ENCODE measurements at regions not wholly inside any gene's neighbourhood (a gene's known extent, or its start where the extent isn't known, plus 50 kb on each side); places are given as distances from the start of the nearest gene placed in this dataset.

DNA sequence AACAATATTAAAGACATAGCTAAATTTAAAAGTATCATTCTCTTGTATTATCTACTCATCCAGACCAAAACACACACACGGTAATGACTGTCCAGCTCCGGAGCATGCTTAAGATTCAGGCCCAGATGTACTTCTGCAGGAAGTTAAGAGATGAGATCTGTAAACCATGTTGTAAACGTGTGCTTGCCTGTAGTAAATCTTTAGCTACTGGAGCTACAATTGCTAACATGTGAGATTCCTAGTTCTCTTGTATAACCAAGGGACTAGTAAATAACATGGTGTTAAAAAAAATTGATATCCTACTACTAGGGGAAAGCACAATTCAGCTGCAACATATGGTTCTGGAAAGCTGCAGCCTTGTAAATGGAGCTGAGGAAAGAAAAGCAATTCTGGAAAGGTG, 651.7 kb upstream of the CCDC54 start:
- DNase-seq = no peak

DNA sequence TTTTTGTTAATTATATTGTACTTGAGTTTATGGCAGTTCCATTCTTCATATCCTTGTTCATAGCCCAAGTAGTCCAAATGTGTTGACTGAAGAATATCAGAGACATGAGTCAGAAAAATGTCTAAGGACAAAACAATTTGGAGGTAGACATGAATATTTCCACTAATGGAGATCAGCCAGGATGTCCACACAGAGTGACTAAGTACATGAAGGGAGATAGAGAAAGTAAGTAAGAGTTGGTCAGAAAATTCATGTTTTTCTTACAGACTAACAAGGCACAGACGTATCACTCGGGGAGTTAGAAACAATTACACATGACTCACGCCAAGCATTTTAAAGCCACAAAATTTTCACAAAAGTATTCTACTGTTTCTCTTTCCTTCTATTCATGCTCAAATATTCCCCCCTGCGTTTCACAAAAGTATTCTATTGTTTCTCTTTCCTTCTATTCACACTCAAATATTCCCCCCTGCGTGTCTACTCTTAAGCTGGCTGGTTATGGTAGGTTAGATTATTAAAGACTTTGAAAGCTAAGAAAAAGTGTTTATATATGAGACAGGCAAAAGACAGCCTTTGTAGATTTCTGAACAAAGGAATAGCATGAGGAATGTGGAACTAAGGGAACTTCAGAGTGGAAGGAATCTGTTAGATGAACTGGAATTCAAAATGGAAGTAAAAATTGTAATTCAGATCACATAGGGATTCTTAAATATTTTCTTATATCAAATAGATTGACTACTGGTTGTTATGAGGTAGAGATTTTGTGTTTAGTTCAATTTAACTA, 648.7 kb upstream of the CCDC54 start:
- no peak for DNase-seq

DNA sequence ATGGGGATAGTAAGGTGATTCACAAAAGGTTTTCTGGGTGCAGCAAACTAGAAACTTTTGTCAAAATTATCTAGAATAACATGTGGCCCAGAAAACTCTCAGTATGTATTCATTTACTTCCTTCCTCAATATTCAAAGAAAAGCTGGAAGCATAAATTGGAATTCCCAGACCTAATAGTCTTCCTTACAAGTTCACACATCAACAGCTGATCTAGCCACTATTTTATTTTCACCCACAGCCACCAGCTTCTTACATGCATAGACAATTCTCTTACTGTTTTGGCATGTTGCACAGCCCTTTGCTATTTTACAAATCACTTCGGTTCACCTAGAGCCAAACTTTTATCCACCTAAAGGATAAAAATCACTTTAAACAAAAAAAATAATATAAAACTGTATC, 647.8 kb upstream of the CCDC54 start:
- DNase-seq = no peak

DNA sequence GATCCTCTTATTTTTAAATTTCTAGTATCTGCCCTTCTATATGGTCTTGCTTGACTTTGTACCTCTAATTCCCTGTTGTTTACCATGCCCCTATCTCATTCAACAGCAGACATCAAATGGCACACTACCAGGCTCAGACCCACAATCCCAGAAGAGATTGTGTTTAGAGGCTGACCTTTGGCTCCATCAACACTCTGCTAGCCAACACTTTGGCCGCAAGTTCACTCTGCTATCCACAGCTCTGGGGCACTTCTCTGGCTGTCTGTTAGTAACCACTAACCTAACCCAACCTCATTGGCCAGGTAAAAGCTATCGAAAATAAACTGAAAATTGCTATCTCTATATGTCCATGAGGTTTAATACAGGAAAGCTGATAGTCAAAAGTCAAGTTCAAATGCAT, 646.0 kb upstream of the CCDC54 start:
- no peak for DNase-seq

DNA sequence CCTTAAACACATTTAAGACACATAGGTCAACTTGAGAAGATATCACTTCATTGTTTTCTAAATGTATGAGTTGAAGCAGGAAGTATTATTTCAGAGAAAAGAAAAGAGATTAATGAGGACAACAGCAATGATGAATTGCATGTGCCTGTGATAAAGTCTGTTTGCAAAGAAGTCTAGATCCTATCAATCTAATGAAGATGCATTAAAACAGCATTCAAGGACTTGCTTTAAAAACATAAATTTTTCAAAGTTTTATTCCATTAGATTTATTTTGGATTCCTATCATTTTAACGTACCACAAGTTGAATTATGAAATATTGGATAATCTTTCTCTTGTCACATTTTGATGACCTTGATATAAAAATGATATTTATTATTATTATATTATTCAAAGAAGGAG, 642.5 kb upstream of the CCDC54 start:
- no peak for DNase-seq

DNA sequence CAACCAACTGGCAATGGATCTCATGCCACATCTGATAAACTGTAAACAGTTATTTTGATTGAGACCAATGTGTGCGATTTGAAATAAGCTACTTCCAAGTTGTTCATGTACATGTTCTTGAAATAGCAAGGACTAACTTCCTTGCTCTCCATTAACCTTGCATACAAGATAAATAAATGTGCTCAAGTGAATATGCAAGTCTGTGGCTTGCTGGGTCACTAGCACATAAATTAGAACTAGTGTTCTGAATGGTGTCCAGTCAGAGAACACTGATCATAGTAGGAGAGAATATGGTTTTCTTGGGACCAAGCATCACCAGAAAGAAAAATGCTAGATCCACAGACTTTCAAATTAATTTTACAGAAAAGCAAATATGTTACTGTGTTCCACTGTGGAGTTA, 640.0 kb upstream of the CCDC54 start:
- no peak for DNase-seq

DNA sequence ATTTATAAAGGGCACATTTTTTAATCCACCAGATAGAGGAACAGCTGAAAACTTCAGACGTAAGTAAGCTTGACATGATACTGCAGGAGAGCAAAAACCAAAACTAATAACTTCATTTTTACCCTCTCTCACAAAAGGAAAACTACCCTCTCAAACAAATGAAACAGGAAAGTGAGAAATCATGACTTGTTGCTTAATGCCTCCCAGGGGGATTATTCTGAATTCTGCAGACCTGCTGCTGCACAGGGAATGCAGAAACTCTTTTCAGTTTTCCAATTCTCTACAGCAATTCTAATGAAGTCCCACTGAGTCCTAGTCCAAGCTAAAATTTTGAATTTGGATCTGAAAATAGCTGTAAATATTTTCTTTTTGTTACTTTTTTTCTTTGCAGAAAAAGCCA, 637.1 kb upstream of the CCDC54 start:
- DNase-seq = no peak

DNA sequence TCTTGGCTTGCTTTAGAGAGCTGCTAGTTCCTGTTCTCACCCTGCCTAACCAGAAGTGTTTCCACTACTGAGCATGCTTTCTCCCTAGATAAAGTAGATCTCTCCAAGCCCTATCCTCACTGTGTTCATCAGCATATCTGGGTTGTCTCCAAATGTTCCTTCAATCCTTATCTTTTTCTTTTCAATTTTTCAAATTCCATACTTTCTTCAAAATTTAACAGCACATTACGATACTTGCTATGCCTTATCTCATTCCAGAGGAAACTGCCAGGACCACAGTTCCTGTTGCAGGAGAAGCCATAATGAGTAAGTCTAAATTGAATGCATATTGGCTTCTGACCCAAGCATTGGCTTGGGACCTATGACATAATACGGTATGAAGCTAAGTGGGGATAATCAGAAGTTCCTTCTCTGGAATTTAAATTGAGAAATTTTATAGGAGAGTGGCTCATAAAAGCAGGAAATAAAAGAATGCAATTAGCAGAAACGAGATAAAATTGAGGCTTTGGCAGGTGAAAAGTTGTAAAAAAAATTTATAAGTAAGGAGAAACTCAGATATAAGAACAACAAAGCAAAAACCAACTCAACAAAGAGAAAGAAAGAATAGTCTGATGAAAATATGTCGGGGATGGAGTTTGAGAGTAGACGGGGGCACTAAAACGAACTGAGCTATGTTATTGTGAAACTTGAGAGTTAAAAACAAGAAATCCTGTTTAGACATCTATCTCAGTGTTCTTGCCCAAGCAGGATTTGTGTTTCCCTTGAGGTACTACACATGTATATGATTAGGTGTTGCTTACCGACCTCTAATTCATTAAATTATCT, 631.7 kb upstream of the CCDC54 start:
- DNase-seq = no peak

DNA sequence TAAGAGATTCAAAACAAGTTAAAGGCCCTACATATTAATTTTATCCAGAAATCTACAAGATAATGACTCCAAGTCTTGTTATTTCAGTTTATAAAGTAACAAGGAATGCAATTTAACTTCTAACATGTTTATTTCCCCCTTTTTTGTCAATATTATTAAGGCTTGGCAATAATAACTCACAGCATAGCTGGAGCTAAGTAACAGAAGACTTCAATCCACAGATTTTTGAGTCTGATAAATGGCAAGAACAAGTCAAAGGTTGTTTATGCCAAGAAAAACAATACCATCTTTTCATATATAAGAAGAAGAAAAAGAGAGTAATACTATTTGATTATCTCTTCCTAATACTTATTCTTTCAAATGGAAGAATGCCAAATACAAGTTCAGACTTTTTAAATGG, 631.0 kb upstream of the CCDC54 start:
- DNase-seq = no peak

DNA sequence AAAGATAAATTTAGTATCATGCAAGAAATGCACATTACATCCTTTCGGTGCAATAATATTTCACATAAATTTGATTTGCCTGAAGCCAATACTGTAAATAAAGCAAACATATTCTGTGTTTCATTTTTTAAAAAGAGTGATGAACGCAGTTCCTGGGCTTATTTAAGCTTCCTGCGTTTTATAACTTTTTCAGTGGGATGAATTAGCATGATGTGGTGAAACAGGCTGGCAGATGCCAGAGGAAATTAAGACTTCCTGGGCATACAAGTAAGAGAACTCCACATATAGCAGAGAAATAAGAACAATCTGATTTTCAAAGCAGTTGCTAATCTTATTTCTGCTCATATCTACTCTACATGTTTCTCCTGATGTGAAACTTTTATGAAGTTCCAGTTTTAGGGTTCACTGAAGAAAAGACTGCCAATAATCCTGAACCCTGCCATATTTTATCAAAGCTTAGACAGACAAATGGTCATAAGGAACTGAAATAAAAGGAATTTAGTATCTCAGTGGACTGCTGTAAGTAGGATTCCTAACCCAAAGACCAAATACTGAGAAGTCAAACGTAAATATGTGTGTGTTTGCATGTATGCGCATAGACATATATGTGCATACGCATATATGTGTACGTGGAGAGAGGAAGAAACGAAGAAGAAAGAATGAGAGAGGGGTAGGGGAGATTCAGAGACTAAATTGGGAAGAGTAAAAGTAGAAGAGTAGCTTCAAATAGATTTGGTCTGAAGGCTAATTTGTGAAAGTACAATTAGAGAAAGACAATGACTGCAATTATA, 628.6 kb upstream of the CCDC54 start:
- DNase-seq = no peak

DNA sequence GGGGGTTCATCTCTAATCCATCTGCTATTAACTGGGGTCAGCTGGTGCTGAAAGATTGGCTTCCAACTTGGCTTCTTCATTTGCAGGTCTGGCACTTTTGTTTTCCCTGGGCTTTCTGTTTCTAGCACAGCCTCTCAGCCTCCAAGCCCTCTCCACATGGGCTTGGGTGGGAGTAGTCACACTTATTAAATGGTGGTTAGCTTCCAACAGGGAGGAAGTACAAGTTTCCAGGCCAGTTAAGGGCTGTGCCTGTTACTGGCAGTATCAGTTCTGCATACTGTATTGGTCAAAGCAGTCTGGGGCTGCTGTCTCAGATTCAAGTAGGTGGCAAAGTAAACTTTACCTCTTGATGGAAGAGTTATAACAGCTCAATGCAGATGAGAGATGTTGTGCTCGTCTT, 627.1 kb upstream of the CCDC54 start:
- DNase-seq = no peak

DNA sequence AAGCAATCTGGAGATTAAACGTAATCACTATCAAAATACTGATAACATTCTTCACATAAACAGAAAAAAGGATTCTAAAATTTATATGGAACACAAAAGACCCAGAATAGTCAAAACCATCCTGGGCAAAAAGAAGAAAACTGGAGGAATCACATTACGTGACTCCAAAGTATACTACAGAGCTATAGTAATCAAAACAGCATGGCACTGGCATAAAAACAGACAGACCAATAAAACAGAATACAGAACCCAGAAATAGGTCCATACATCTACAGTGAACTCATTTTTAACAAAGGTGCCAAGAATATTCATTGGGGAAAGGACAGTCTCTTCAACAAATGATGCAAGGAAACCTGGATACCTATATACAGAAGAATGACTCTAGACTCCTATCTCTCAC, 621.9 kb upstream of the CCDC54 start:
- no peak for DNase-seq

DNA sequence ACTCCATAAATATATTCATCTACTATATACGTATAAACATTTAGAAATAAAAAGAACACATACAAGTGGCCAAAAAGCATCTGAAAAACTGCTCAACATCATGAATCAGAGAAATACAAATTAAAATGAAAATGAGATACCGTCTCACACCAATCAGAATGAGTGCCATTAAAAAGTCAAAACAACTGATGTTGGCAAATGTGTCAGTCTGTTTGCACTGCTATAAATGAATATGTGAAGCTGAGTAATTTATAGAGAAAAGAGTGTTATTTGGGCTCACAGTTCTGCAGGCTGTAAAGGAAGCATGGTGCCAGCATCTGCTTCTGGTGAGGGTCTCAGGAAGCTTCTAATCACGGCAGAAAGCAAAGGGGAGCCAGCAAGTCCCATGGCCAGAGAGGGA, 620.3 kb upstream of the CCDC54 start:
- DNase-seq = no peak

DNA sequence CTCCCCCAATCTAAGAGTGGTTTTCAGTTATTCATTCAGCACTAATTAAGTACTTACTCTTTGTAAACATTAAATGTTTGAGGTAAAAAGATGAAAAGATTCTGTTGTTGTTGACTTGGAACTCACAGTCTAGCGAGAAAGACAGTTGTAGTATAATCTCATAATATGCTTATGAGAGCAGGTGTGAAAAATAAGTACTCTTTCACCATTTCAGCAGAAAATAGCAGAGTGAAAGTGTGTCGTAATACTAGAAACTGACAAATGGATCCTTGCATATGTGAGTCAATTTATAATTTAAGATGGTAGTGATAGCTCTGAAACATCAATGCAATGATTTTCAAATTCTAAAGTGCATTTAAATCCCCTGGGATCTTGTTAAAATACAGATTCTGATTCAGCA, 618.8 kb upstream of the CCDC54 start:
- no peak for DNase-seq

DNA sequence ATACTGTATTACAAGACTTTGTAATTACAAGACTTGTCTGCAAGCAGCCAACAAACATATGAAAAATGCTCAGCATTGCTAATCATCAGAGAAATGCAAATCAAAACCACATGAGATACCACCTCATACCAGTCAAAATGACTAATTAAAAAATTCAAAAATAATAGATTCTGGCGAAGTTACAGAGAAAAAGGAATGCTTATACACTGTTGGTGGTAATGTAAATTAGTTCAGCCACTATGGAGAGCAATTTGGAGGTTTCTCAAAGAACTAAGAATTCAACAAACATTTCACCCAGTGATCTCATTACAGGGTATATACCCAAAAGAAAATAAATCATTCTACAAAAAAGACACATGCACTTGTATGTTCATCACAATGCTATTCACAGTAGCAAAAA, 617.5 kb upstream of the CCDC54 start:
- DNase-seq = no peak

DNA sequence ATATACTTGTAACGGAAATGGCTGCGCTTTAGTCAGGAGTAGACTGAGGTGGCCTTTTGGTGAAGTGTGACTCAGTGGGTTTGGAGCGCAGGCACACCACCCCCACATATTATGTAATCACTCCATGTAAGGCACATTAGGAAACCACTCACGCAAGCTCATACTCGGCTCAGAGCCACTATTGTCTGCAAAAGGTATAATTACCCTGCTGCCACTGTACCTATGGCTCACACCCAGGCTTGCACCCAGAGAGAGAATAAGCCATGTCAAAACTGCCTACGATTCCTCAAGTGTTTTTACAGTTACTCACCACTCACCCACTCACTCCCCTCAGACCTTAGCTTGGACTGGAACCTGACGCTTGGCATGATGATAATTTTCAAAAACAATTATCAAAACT, 611.9 kb upstream of the CCDC54 start:
- DNase-seq = no peak

DNA sequence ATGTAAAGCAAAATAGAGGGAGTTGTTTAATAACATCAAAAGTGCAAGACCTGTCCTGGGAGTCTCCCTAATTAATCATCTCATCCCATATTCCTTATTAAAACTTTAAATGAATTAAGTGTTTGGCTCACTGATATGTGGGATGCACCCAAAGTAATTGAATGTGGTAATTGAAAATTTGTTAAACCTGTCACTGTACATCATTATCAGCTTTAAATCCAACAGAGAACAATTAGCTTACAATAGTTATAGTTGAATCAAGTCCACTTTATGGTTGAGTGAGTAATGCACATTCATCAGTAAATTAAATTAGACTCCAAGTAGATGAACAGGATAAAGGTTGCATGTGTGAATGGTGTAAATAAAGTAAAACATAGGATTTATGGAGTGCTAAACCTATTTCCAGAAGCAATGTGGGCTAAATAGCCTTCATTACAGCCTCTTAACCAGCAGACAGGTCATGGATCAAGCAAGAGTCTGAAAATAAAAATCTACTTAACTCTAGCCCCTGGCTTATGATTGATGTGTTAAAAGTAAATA, 608.2 kb upstream of the CCDC54 start:
- no peak for DNase-seq

DNA sequence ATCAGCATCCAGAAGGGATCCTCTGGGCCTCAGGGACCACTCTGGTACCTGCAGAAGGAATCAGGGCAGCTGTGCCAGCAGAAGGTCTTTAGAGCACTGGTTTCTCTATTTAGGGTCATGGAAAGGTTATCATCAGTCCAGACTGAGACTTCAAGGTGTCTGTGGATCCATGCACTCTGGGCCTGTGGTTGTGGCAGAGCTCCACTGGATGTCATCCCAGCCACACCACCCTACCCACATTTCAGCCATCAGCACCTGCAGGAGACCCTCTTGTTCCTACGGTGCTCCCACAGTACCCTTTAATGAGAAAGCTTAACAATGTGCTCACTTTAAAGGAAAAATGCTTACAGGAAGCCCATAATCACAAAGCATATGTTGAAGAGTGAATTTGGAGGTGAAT, 603.4 kb upstream of the CCDC54 start:
- DNase-seq = no peak

DNA sequence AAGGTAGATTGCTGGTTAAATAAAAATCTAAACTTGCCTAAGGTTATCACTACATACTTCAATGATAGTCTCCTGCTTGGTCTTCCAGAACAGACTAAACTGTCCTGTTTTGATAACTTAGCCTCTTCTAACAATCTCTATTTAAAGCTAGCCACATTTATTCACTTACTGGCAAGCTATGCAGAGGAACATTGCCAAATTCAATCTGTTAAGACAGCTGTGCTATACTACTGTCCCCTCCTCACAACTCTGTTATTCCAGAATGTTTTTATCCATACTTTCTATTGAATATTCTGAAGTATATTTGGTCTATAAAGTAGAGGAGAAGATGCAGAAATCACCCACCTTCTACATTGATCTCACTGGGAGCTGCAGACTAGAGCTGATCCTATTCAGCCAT, 594.0 kb upstream of the CCDC54 start:
- DNase-seq = no peak

DNA sequence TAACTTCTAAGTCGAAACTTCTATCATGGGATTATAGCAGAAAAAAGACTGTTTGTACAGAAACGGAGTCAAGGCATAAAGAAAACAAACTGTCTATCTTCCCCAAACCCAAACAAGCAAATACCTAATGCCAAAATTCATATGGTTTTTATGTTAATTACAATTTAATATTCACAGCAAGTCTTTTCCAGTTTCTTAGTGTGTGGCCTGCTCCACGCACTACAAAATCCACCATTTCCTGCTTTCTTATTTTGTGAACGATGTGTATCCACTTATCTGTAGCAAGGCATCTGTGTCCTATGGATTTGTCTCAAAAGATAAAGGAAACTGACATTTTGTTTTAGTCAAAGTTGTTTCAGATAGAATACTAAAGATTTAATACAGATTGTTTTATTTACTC, 588.0 kb upstream of the CCDC54 start:
- DNase-seq = no peak

DNA sequence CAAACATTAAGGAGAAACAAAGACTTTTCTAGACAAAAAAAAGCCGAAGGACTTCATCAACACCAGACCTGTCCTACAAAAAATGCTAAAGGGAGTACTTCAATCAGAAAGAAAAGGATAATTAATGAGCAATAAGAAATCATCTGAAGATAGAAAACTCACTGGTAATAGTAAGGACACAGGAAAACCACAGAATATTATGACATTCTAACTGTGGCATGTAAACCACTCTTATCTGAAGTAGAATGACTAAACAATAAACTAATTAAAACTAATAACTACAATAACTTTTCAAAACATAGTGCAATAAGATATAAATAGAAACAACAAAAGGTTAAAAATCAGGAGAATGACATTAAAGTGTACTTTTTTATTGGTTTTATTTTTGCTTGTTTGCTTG, 584.5 kb upstream of the CCDC54 start:
- no peak for DNase-seq

DNA sequence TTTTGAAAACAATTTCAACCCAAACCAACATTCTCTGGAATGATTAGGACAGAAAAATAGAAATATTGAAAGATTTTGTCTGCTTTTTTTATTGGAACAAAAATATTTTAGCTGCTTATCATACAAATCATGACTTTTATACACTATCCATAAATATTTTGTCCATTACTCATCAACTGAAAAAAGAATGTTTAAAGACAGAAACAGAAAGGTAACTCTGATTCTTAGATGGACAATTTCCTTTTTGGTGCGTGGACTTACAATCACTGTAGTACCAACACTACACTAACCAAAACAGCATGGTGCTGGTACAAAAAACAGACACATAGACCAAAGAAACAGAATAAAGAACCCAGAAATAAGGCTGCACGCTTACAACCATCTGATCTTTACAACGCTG, 582.8 kb upstream of the CCDC54 start:
- no peak for DNase-seq

DNA sequence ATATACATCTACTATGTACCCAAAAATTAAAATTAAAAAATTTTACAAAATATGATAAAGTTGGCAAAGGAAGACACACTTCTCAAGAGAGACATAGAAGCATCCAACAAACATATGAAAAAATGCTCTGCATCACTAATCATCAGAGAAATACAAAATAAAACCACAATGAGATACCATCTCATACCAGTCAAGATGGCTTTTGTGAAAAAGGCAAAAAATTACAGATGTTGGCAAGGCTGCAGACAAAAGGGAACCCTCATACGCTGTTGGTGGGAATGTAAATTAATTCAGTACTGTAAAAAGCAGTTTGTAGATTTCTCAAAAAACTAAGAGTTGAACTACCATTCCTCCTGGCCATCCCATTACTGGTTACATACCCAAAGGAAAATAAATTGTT, 581.7 kb upstream of the CCDC54 start:
- DNase-seq = no peak

DNA sequence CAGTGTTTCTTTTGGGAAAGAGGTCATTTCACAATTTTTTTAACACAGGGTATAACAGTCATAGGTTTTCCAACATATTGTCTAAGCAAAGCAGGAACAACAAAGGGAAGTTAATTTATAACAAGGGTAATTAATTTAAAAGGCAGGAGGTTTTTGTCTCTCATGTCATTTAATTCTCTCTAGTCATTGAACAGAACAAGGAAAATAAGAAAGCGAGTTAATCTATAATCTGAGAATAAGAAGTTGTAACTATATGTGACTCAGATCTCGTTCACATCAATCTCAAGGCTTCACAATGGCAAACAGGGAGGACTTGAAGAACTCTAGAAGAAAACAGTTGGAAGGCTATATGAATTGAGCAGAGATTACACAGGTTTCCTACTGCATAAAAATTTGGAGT, 579.8 kb upstream of the CCDC54 start:
- no peak for DNase-seq
